GM23248 (cell line): ENCODE measurements at regions not wholly inside any gene's neighbourhood (a gene's known extent, or its start where the extent isn't known, plus 50 kb on each side); places are given as distances from the start of the nearest gene placed in this dataset.
"Not testable (repeated sequence)": the region's sequence is repeated elsewhere in the genome, so short reads cannot be mapped to it uniquely, and the experiment has no call there.

Experiments used
- DNase-seq: peaks from one replicate; pipeline ENCODE4 v3.0.0-alpha.2; 2015
- H2AFZ ChIP-seq: fragments of 200-600 bp; sonication (generic); 2 replicates; pipeline ENCODE4 v1.6.1; 2016; ENCODE audit warnings: antibody characterized with exemption
- H3F3A ChIP-seq: fragments of 200-600 bp; sonication (generic); 2 replicates; pipeline ENCODE4 v1.6.1; 2016; ENCODE audit warnings: mild to moderate bottlenecking, antibody characterized with exemption, mixed run types; ENCODE audit not compliant: insufficient read depth
- H3K27ac ChIP-seq: fragments of 200-600 bp; sonication (generic); 2 replicates; pipeline ENCODE4 v1.5.1; 2016; ENCODE audit warnings: mild to moderate bottlenecking
- H3K27me3 ChIP-seq: fragments of 200-600 bp; sonication (generic); replicated peaks from 2 replicates; pipeline ENCODE4 v1.6.1; 2016; ENCODE audit warnings: mild to moderate bottlenecking; ENCODE audit not compliant: insufficient read depth
- H3K36me3 ChIP-seq: fragments of 200-600 bp; sonication (generic); 2 replicates; pipeline ENCODE4 v1.6.1; 2016; ENCODE audit warnings: low read depth, mild to moderate bottlenecking
- H3K4me1 ChIP-seq: fragments of 200-600 bp; sonication (generic); 2 replicates; pipeline ENCODE4 v1.6.1; 2016; ENCODE audit warnings: mild to moderate bottlenecking; ENCODE audit not compliant: insufficient read depth
- H3K4me2 ChIP-seq: fragments of 200-600 bp; sonication (generic); one replicate; pipeline ENCODE4 v1.6.1; 2016; ENCODE audit warnings: mild to moderate bottlenecking; ENCODE audit not compliant: unreplicated experiment
- H3K4me3 ChIP-seq: fragments of 200-600 bp; sonication (generic); 2 replicates; pipeline ENCODE4 v1.5.1; 2016; ENCODE audit warnings: mild to moderate bottlenecking
- H3K79me2 ChIP-seq: fragments of 200-600 bp; sonication (generic); 2 replicates; pipeline ENCODE4 v1.6.1; 2016; ENCODE audit warnings: mild to moderate bottlenecking; ENCODE audit not compliant: insufficient read depth
- H3K9ac ChIP-seq: fragments of 200-600 bp; sonication (generic); 2 replicates; pipeline ENCODE4 v1.6.1; 2016; ENCODE audit warnings: mild to moderate bottlenecking
- H3K9me2 ChIP-seq: fragments of 200-600 bp; sonication (generic); 2 replicates; pipeline ENCODE4 v1.6.1; 2016; ENCODE audit warnings: mixed run types, mild to moderate bottlenecking, moderate library complexity; ENCODE audit not compliant: insufficient read depth
- H3K9me3 ChIP-seq: fragments of 200-600 bp; sonication (generic); one replicate; pipeline ENCODE4 v1.6.1; 2017; ENCODE audit warnings: low read depth
- H4K20me1 ChIP-seq: fragments of 200-600 bp; sonication (generic); 2 replicates; pipeline ENCODE4 v1.6.0; 2016; ENCODE audit not compliant: insufficient read depth
- EZH2 ChIP-seq: fragments of 200-600 bp; sonication (generic); IDR thresholded peaks from 2 replicates; pipeline ENCODE4 v1.6.1; 2018; ENCODE audit warnings: antibody characterized with exemption, mild to moderate bottlenecking; ENCODE audit not compliant: insufficient read depth, poor library complexity, severe bottlenecking
- EZH2phosphoT487 ChIP-seq: fragments of 200-600 bp; sonication (generic); IDR thresholded peaks from 2 replicates; pipeline ENCODE4 v1.6.1; 2018; ENCODE audit warnings: antibody characterized with exemption, moderate library complexity, mild to moderate bottlenecking, low read depth; ENCODE audit not compliant: insufficient read depth
- whole genome bisulfite sequencing, 2 experiments: methylation state at CpG; one replicate each; pipeline ENCODE4 v1.1.6; 2015 to 2017; ENCODE audit warnings: low lambda C conversion rate in 2 of 2, low coverage in 1 of 2; ENCODE audit errors: missing lambda C conversion rate in 2 of 2; 5-methylcytosine and 5-hydroxymethylcytosine counted together
- in situ Hi-C: fragments of 300-500 bp; cut with MboI; formaldehyde crosslinking; loops from 2 replicates; pipeline ENCODE4 v1.15.0; 2020

- Histone ChIP-seq H3K9ac (no peak overlapping the region), H3K27ac (no peak overlapping the region), H3K9me2 (peaks cover 2% of the 10 kb centered on the region; the same call in 1 of the 2 replicates), H3F3A (peaks cover 11% of the 10 kb centered on the region; the same call in 1 of the 2 replicates), H3K4me2 (peak overlapping the region; percentile 43), H3K4me1 (peaks cover 8% of the 10 kb centered on the region), H3K27me3 (no peaks in the 10 kb centered on the region), H4K20me1 (no peaks in the 10 kb centered on the region), H2AFZ (0 out of 2 replicates have a peak overlapping the region, but pooled peaks have one; percentile 1), H3K9me3 (no peaks in the 10 kb centered on the region), H3K4me3 (no peak overlapping the region), H3K79me2 (no peaks in the 10 kb centered on the region), H3K36me3 (no peaks in the 10 kb centered on the region)
- peak; percentile 79 for DNase-seq
- 20 to 28% methylated on average over 6 of the region's 6 CpGs for WGBS, 2 experiments
- in situ Hi-C loops: no loop called here
- no peak for TF ChIP-seq EZH2
- TF ChIP-seq EZH2phosphoT487: no peak
Measured at GRCh38 chr13:73303851-73304250, 245.0 kb downstream of the KLF5 start.

GRCh38 chr13:73301622-73302021, 242.8 kb downstream of the KLF5 start:
- H3K9ac ChIP-seq, in situ Hi-C loops, H4K20me1 ChIP-seq, H3K36me3 ChIP-seq, DNase-seq, H3K4me1 ChIP-seq, H3K4me2 ChIP-seq, H3K27me3 ChIP-seq, H3K9me2 ChIP-seq, H3K79me2 ChIP-seq, H3K9me3 ChIP-seq, H3K4me3 ChIP-seq, H2AFZ ChIP-seq, H3K27ac ChIP-seq: not testable (repeated sequence)
- H3F3A ChIP-seq: peaks cover 11% of the 10 kb centered on the region; the same call in 1 of the 2 replicates

GRCh38 chr13:73300718-73301425, 242.1 kb downstream of the KLF5 start:
- 83 to 85% methylated on average over 3 of the region's 3 CpGs for WGBS, 2 experiments
- H3K9me2 ChIP-seq: no peaks in the 10 kb centered on the region
- no peaks in the 10 kb centered on the region for H3K9me3 ChIP-seq
- no peak for DNase-seq
- H3F3A ChIP-seq: peaks cover 11% of the 10 kb centered on the region; the same call in 1 of the 2 replicates
- in situ Hi-C loops: no loop called here
- H4K20me1 ChIP-seq: no peaks in the 10 kb centered on the region
- H3K36me3 ChIP-seq: no peaks in the 10 kb centered on the region
- peaks cover 8% of the 10 kb centered on the region for H3K4me1 ChIP-seq
- no peaks in the 10 kb centered on the region for H3K27me3 ChIP-seq
- no peak overlapping the region for H3K4me3 ChIP-seq
- TF ChIP-seq EZH2phosphoT487 (no peak), EZH2 (no peak)
- H3K4me2 ChIP-seq: no peak overlapping the region
- no peak overlapping the region for H3K27ac ChIP-seq
- H3K9ac ChIP-seq: no peak overlapping the region
- no peaks in the 10 kb centered on the region for H3K79me2 ChIP-seq
- H2AFZ ChIP-seq: no peak overlapping the region

GRCh38 chr13:73299787-73300186, 241.0 kb downstream of the KLF5 start:
- Histone ChIP-seq H4K20me1 (no peaks in the 10 kb centered on the region), H2AFZ (no peak overlapping the region), H3K27ac (no peak overlapping the region), H3K27me3 (no peaks in the 10 kb centered on the region), H3K4me1 (peaks cover 8% of the 10 kb centered on the region), H3F3A (peaks cover 11% of the 10 kb centered on the region; the same call in 1 of the 2 replicates), H3K9me3 (no peaks in the 10 kb centered on the region), H3K9ac (no peak overlapping the region), H3K36me3 (no peaks in the 10 kb centered on the region), H3K9me2 (no peaks in the 10 kb centered on the region), H3K79me2 (no peaks in the 10 kb centered on the region), H3K4me3 (no peak overlapping the region), H3K4me2 (no peak overlapping the region)
- no peak for DNase-seq
- TF ChIP-seq EZH2phosphoT487 (no peak), EZH2 (no peak)
- 17 to 23% methylated on average over 2 of the region's 2 CpGs for WGBS, 2 experiments
- in situ Hi-C loops: no loop called here
